ENCODE measurements at regions not wholly inside any gene's neighbourhood (a gene's known extent, or its start where the extent isn't known, plus 50 kb on each side); places are given as distances from the start of the nearest gene placed in this dataset.
A peak's percentile ranks its signal among the peaks of the same experiment; 100 is the strongest.

- no peak; a peak in 1 of 4 replicates for TF ChIP-seq HMGXB4 (CRISPR knock-in tag; IDR thresholded peaks at IDR 0.05; ENCODE audit: borderline replicate concordance in 1 of 2, low read depth in 1 of 2)
- TF ChIP-seq ZNF720 (CRISPR knock-in tag; IDR thresholded peaks at IDR 0.05), result no peak
- no peak for TF ChIP-seq KMT2B (CRISPR knock-in tag; IDR thresholded peaks at IDR 0.05)
- no peak for TF ChIP-seq RAD51 (IDR thresholded peaks at IDR 0.05; ENCODE audit: borderline replicate concordance)
- TF ChIP-seq MLLT10 (CRISPR knock-in tag; IDR thresholded peaks at IDR 0.05), result no peak
- no peak for TF ChIP-seq NAIF1 (CRISPR knock-in tag; IDR thresholded peaks at IDR 0.05; ENCODE audit: borderline replicate concordance)
- no peak for TF ChIP-seq TRAFD1 (CRISPR knock-in tag; IDR thresholded peaks at IDR 0.05; ENCODE audit: borderline replicate concordance)
- TF ChIP-seq FOXO4 (CRISPR knock-in tag; conservative IDR thresholded peaks at IDR 0.05), result no peak
- no peak for TF ChIP-seq FIP1L1 (IDR thresholded peaks at IDR 0.05; ENCODE audit: borderline replicate concordance, insufficient read depth, low read depth, low read length)
- TF ChIP-seq ZFAT (CRISPR knock-in tag; conservative IDR thresholded peaks at IDR 0.05), result no peak
- TF ChIP-seq ELF3 (CRISPR knock-in tag; IDR thresholded peaks at IDR 0.05), result no peak
- no peak for TF ChIP-seq E2F1 (CRISPR knock-in tag; IDR thresholded peaks at IDR 0.05)
- peak; percentile 34; the same call in 1 of the 2 replicates for TF ChIP-seq ARID5B (CRISPR knock-in tag; IDR thresholded peaks at IDR 0.05)
- no peak; the same call in 1 of the 2 replicates for TF ChIP-seq ATF2 (CRISPR knock-in tag; IDR thresholded peaks at IDR 0.05)
- no peak for TF ChIP-seq MAFF (IDR thresholded peaks at IDR 0.05; ENCODE audit: low read depth, low read length)
- TF ChIP-seq NRL (CRISPR knock-in tag; IDR thresholded peaks at IDR 0.05; ENCODE audit: borderline replicate concordance), result no peak
Measured at GRCh38 chr16:85385463-85386331, 227.4 kb upstream of the GSE1 start (continued).
